ENCODE measurements at regions not wholly inside any gene's neighbourhood (a gene's known extent, or its start where the extent isn't known, plus 50 kb on each side); places are given as distances from the start of the nearest gene placed in this dataset.

- H3K36me3 ChIP-seq (ENCODE audit: insufficient read depth, low read length) = no peaks in the 10 kb centered on the region
- peak overlapping the region; percentile 72 for H3K4me2 ChIP-seq (ENCODE audit: low read length)
- peak overlapping the region; percentile 90 for H2AFZ ChIP-seq (ENCODE audit: low read depth, low read length)
- H3K27me3 ChIP-seq (ENCODE audit: insufficient read depth, low read depth, low read length) = no peaks in the 10 kb centered on the region
- H3K9me2 ChIP-seq (ENCODE audit: insufficient read depth, low read length) = no peaks in the 10 kb centered on the region
- H4K20me1 ChIP-seq (ENCODE audit: insufficient read depth) = no peaks in the 10 kb centered on the region
- H3K9me3 ChIP-seq (ENCODE audit: low read length) = no peaks in the 10 kb centered on the region
- no peaks in the 10 kb centered on the region for H3K79me2 ChIP-seq (replicated peaks; ENCODE audit: insufficient read depth, low read length)
- peak overlapping the region; percentile 28 for H3K27ac ChIP-seq (ENCODE audit: low read length)
- peak overlapping the region; percentile 77 for H3K4me3 ChIP-seq (ENCODE audit: low read length)
- TF ChIP-seq POLR2AphosphoS5 (IDR thresholded peaks at IDR 0.05) (peak; percentile 76), EP300 (conservative IDR thresholded peaks at IDR 0.05; ENCODE audit: poor library complexity, severe bottlenecking) (no peak), RAD21 (conservative IDR thresholded peaks at IDR 0.05) (no peak), EZH2 (IDR thresholded peaks at IDR 0.05; ENCODE audit: borderline replicate concordance, insufficient read depth, low read length, poor library complexity, severe bottlenecking) (no peak), CTCF (IDR thresholded peaks at IDR 0.05; ENCODE audit: poor library complexity, severe bottlenecking) (no peak), REST (IDR thresholded peaks at IDR 0.05; ENCODE audit: borderline replicate concordance) (peak; percentile 78), MXI1 (conservative IDR thresholded peaks at IDR 0.05; ENCODE audit: poor library complexity, severe bottlenecking) (peak; percentile 50)
- peak overlapping the region; percentile 66 for H3K9ac ChIP-seq (ENCODE audit: low read length)
- H3F3A ChIP-seq (ENCODE audit: insufficient read depth, low read length, poor library complexity, severe bottlenecking) = no peaks in the 10 kb centered on the region
Measured at GRCh38 chr4:184537269-184538022, 63.1 kb upstream of the IRF2 start.

GRCh38 chr4:184536881-184537248 lies 62.5 kb upstream of the IRF2 start:
- TF ChIP-seq EZH2 (IDR thresholded peaks at IDR 0.05; ENCODE audit: borderline replicate concordance, insufficient read depth, low read length, poor library complexity, severe bottlenecking) = no peak
- no peak for TF ChIP-seq RAD21 (conservative IDR thresholded peaks at IDR 0.05)
- no peak for TF ChIP-seq EP300 (conservative IDR thresholded peaks at IDR 0.05; ENCODE audit: poor library complexity, severe bottlenecking)
- no peak for TF ChIP-seq POLR2AphosphoS5 (IDR thresholded peaks at IDR 0.05)
- TF ChIP-seq CTCF (IDR thresholded peaks at IDR 0.05; ENCODE audit: poor library complexity, severe bottlenecking) = no peak
- TF ChIP-seq MXI1 (conservative IDR thresholded peaks at IDR 0.05; ENCODE audit: poor library complexity, severe bottlenecking) = no peak
- no peak for TF ChIP-seq SMC3 (conservative IDR thresholded peaks at IDR 0.05; ENCODE audit: poor library complexity)
- TF ChIP-seq REST (IDR thresholded peaks at IDR 0.05; ENCODE audit: borderline replicate concordance) = no peak
- no peak for TF ChIP-seq TAF1 (IDR thresholded peaks at IDR 0.05; ENCODE audit: low read depth)

More at GRCh38 chr4:184536881-184537248, 62.5 kb upstream of the IRF2 start:
- Histone ChIP-seq H3K27ac (ENCODE audit: low read length) (peak overlapping the region; percentile 28), H3F3A (ENCODE audit: insufficient read depth, low read length, poor library complexity, severe bottlenecking) (no peaks in the 10 kb centered on the region), H3K36me3 (ENCODE audit: insufficient read depth, low read length) (no peaks in the 10 kb centered on the region), H3K27me3 (ENCODE audit: insufficient read depth, low read depth, low read length) (no peaks in the 10 kb centered on the region), H3K9me3 (ENCODE audit: low read length) (no peaks in the 10 kb centered on the region), H3K79me2 (replicated peaks; ENCODE audit: insufficient read depth, low read length) (no peaks in the 10 kb centered on the region), H3K4me3 (ENCODE audit: low read length) (peak overlapping the region; percentile 77), H3K9me2 (ENCODE audit: insufficient read depth, low read length) (no peaks in the 10 kb centered on the region), H3K9ac (ENCODE audit: low read length) (peak overlapping the region; percentile 66), H2AFZ (ENCODE audit: low read depth, low read length) (peak overlapping the region; percentile 90), H3K4me2 (ENCODE audit: low read length) (peak overlapping the region; percentile 72), H4K20me1 (ENCODE audit: insufficient read depth) (no peaks in the 10 kb centered on the region)

Data from neural cell (in vitro differentiated cells).